Effector memory CD4-positive, alpha-beta T cell (primary cell): ENCODE measurements at regions not wholly inside any gene's neighbourhood (a gene's known extent, or its start where the extent isn't known, plus 50 kb on each side); places are given as distances from the start of the nearest gene placed in this dataset.

Experiments used
- DNase-seq, 3 donors: peaks; one replicate each; pipeline ENCODE4 v3.0.0-alpha.2; 2020
- H3K27ac ChIP-seq: 2 replicates; pipeline ENCODE4 v1.7.0; 2013; ENCODE audit warnings: mild to moderate bottlenecking, low read length, moderate library complexity; ENCODE audit not compliant: insufficient read depth, poor library complexity, severe bottlenecking
- H3K27me3 ChIP-seq: replicated peaks from 2 replicates; pipeline ENCODE4 v1.7.0; 2013; ENCODE audit warnings: mild to moderate bottlenecking, low read length; ENCODE audit not compliant: insufficient read depth, control insufficient read depth, poor library complexity, severe bottlenecking
- H3K36me3 ChIP-seq: 2 replicates; pipeline ENCODE4 v1.7.0; 2013; ENCODE audit warnings: mild to moderate bottlenecking, low read length, moderate library complexity; ENCODE audit not compliant: control insufficient read depth, insufficient read depth
- H3K4me1 ChIP-seq: 2 replicates; pipeline ENCODE4 v1.7.0; 2013; ENCODE audit warnings: low read length, mild to moderate bottlenecking; ENCODE audit not compliant: control insufficient read depth, insufficient read depth, poor library complexity, severe bottlenecking
- H3K4me3 ChIP-seq: 2 replicates; pipeline ENCODE4 v1.7.0; 2013; ENCODE audit warnings: low read length, low read depth, mild to moderate bottlenecking; ENCODE audit not compliant: insufficient read depth, poor library complexity, severe bottlenecking
- H3K9me3 ChIP-seq: 2 replicates; pipeline ENCODE4 v1.7.0; 2013; ENCODE audit warnings: mild to moderate bottlenecking, low read length, moderate library complexity; ENCODE audit not compliant: control insufficient read depth

GRCh38 chr11:134584706-134585445 is 172.8 kb upstream of the B3GAT1 start:
- no peak overlapping the region for H3K27ac ChIP-seq
- no peaks in the 10 kb centered on the region for H3K36me3 ChIP-seq
- no peak for DNase-seq
- H3K27me3 ChIP-seq = no peaks in the 10 kb centered on the region
- no peak overlapping the region for H3K4me3 ChIP-seq
- no peaks in the 10 kb centered on the region for H3K4me1 ChIP-seq
- no peaks in the 10 kb centered on the region for H3K9me3 ChIP-seq

GRCh38 chr11:134584001-134584561 is 172.0 kb upstream of the B3GAT1 start:
- Histone ChIP-seq H3K36me3 (no peaks in the 10 kb centered on the region), H3K4me3 (no peak overlapping the region), H3K4me1 (no peaks in the 10 kb centered on the region), H3K27me3 (peaks cover 2% of the 10 kb centered on the region), H3K9me3 (no peaks in the 10 kb centered on the region), H3K27ac (no peak overlapping the region)
- no peak for DNase-seq

- Histone ChIP-seq H3K27ac (no peak overlapping the region), H3K4me1 (no peaks in the 10 kb centered on the region), H3K9me3 (no peaks in the 10 kb centered on the region), H3K4me3 (no peak overlapping the region), H3K36me3 (no peaks in the 10 kb centered on the region), H3K27me3 (peaks cover 6% of the 10 kb centered on the region)
- DNase-seq = no peak
Measured at GRCh38 chr11:134583397-134583990, 171.5 kb upstream of the B3GAT1 start.

- Histone ChIP-seq H3K27me3 (peaks cover 6% of the 10 kb centered on the region), H3K27ac (no peak overlapping the region), H3K4me3 (no peak overlapping the region), H3K4me1 (no peaks in the 10 kb centered on the region), H3K36me3 (no peaks in the 10 kb centered on the region), H3K9me3 (no peaks in the 10 kb centered on the region)
- no peak for DNase-seq
Measured at GRCh38 chr11:134582770-134583095, 170.7 kb upstream of the B3GAT1 start.

GRCh38 chr11:134581966-134582769 is 170.1 kb upstream of the B3GAT1 start:
- H3K9me3 ChIP-seq = no peaks in the 10 kb centered on the region
- H3K36me3 ChIP-seq = no peaks in the 10 kb centered on the region
- no peaks in the 10 kb centered on the region for H3K4me1 ChIP-seq
- H3K27me3 ChIP-seq = peaks cover 6% of the 10 kb centered on the region
- H3K27ac ChIP-seq = no peak overlapping the region
- no peak for DNase-seq
- H3K4me3 ChIP-seq = no peak overlapping the region

- Histone ChIP-seq H3K9me3 (no peaks in the 10 kb centered on the region), H3K4me1 (no peaks in the 10 kb centered on the region), H3K4me3 (no peak overlapping the region), H3K27me3 (peaks cover 6% of the 10 kb centered on the region), H3K27ac (no peak overlapping the region), H3K36me3 (no peaks in the 10 kb centered on the region)
- no peak for DNase-seq
Measured at GRCh38 chr11:134581121-134581626, 169.1 kb upstream of the B3GAT1 start.

- no peak overlapping the region for H3K4me3 ChIP-seq
Measured at GRCh38 chr11:134580610-134580975, 168.6 kb upstream of the B3GAT1 start.

GRCh38 chr11:134579724-134580609 is 167.9 kb upstream of the B3GAT1 start:
- Histone ChIP-seq H3K27me3 (peaks cover 6% of the 10 kb centered on the region), H3K4me3 (no peak overlapping the region), H3K4me1 (no peaks in the 10 kb centered on the region), H3K36me3 (no peaks in the 10 kb centered on the region), H3K27ac (no peak overlapping the region), H3K9me3 (no peaks in the 10 kb centered on the region)
- DNase-seq = no peak

More at GRCh38 chr11:134580610-134580975, 168.6 kb upstream of the B3GAT1 start:
- Histone ChIP-seq H3K36me3 (no peaks in the 10 kb centered on the region), H3K27me3 (peaks cover 6% of the 10 kb centered on the region), H3K27ac (no peak overlapping the region), H3K9me3 (no peaks in the 10 kb centered on the region), H3K4me1 (no peaks in the 10 kb centered on the region)
- no peak for DNase-seq
